Skeletal muscle satellite cell (primary cell): ENCODE measurements at regions not wholly inside any gene's neighbourhood (a gene's known extent, or its start where the extent isn't known, plus 50 kb on each side); places are given as distances from the start of the nearest gene placed in this dataset.

ENCODE experiments used
- H3K27me3 ChIP-seq: 2 replicates; pipeline ENCODE4 v1.7.0; 2013; ENCODE audit warnings: low read length; ENCODE audit not compliant: control insufficient read depth, insufficient read depth
- H3K36me3 ChIP-seq: 2 replicates; pipeline ENCODE4 v1.7.0; 2013; ENCODE audit warnings: mild to moderate bottlenecking, control low read depth, low read length; ENCODE audit not compliant: insufficient read depth
- H3K4me1 ChIP-seq: 2 replicates; pipeline ENCODE4 v1.7.0; 2013; ENCODE audit warnings: low read length; ENCODE audit not compliant: control insufficient read depth, insufficient read depth
- H3K4me2 ChIP-seq: 2 replicates; pipeline ENCODE4 v1.7.0; 2013; ENCODE audit warnings: mild to moderate bottlenecking, low read length
- H3K4me3 ChIP-seq: 2 replicates; pipeline ENCODE4 v1.7.0; 2013; ENCODE audit warnings: low read length
- H3K9ac ChIP-seq: 2 replicates; pipeline ENCODE4 v1.7.0; 2013; ENCODE audit warnings: mild to moderate bottlenecking, low read depth, low read length, moderate library complexity
- H3K9me3 ChIP-seq: replicated peaks from 2 replicates; pipeline ENCODE4 v1.7.0; 2013; ENCODE audit warnings: mild to moderate bottlenecking, control low read depth, low read length

- Histone ChIP-seq H3K4me2 (no peak overlapping the region), H3K9ac (no peak overlapping the region), H3K4me3 (no peak overlapping the region), H3K27me3 (peaks cover 4% of the 10 kb centered on the region), H3K4me1 (no peaks in the 10 kb centered on the region), H3K9me3 (no peaks in the 10 kb centered on the region), H3K36me3 (no peaks in the 10 kb centered on the region)
These were observed 52.5 kb upstream of the C9orf72 start for GRCh38 chr9:27625751-27626150.

- Histone ChIP-seq H3K4me3 (no peak overlapping the region), H3K27me3 (peaks cover 4% of the 10 kb centered on the region), H3K9me3 (no peaks in the 10 kb centered on the region), H3K4me2 (no peak overlapping the region), H3K4me1 (no peaks in the 10 kb centered on the region), H3K9ac (no peak overlapping the region), H3K36me3 (no peaks in the 10 kb centered on the region)
These were observed 53.2 kb upstream of the C9orf72 start for GRCh38 chr9:27626244-27627187.

- H3K27me3 ChIP-seq: peaks cover 4% of the 10 kb centered on the region
- H3K36me3 ChIP-seq: no peaks in the 10 kb centered on the region
- H3K4me2 ChIP-seq: no peak overlapping the region
- H3K9ac ChIP-seq: no peak overlapping the region
- no peaks in the 10 kb centered on the region for H3K4me1 ChIP-seq
- H3K4me3 ChIP-seq: no peak overlapping the region
- no peaks in the 10 kb centered on the region for H3K9me3 ChIP-seq
These were observed 53.9 kb upstream of the C9orf72 start for GRCh38 chr9:27627188-27627564.

GRCh38 chr9:27628311-27628710, 55.0 kb upstream of the C9orf72 start:
- no peaks in the 10 kb centered on the region for H3K9me3 ChIP-seq
- no peak overlapping the region for H3K4me3 ChIP-seq
- no peaks in the 10 kb centered on the region for H3K36me3 ChIP-seq
- no peaks in the 10 kb centered on the region for H3K4me1 ChIP-seq
- H3K4me2 ChIP-seq: no peak overlapping the region
- H3K9ac ChIP-seq: no peak overlapping the region
- peaks cover 4% of the 10 kb centered on the region for H3K27me3 ChIP-seq

- H3K4me2 ChIP-seq: no peak overlapping the region
- peaks cover 4% of the 10 kb centered on the region for H3K27me3 ChIP-seq
- H3K9me3 ChIP-seq: no peaks in the 10 kb centered on the region
- H3K4me3 ChIP-seq: no peak overlapping the region
- H3K4me1 ChIP-seq: no peaks in the 10 kb centered on the region
- H3K9ac ChIP-seq: no peak overlapping the region
- H3K36me3 ChIP-seq: no peaks in the 10 kb centered on the region
These were observed 56.1 kb upstream of the C9orf72 start for GRCh38 chr9:27629425-27629824.

GRCh38 chr9:27632254-27632653, 59.0 kb upstream of the C9orf72 start:
- H3K9ac ChIP-seq: no peak overlapping the region
- H3K9me3 ChIP-seq: no peaks in the 10 kb centered on the region
- H3K4me2 ChIP-seq: no peak overlapping the region
- no peaks in the 10 kb centered on the region for H3K4me1 ChIP-seq
- H3K36me3 ChIP-seq: no peaks in the 10 kb centered on the region
- no peak overlapping the region for H3K4me3 ChIP-seq
- H3K27me3 ChIP-seq: peaks cover under 1% of the 10 kb centered on the region

- H3K9me3 ChIP-seq: no peaks in the 10 kb centered on the region
- no peak overlapping the region for H3K4me2 ChIP-seq
- H3K4me3 ChIP-seq: no peak overlapping the region
- no peaks in the 10 kb centered on the region for H3K27me3 ChIP-seq
- no peak overlapping the region for H3K9ac ChIP-seq
- H3K36me3 ChIP-seq: no peaks in the 10 kb centered on the region
- no peaks in the 10 kb centered on the region for H3K4me1 ChIP-seq
These were observed 60.5 kb upstream of the C9orf72 start for GRCh38 chr9:27633764-27634163.

- H3K36me3 ChIP-seq: no peaks in the 10 kb centered on the region
- no peaks in the 10 kb centered on the region for H3K27me3 ChIP-seq
- H3K9me3 ChIP-seq: no peaks in the 10 kb centered on the region
- H3K4me3 ChIP-seq: no peak overlapping the region
- H3K4me1 ChIP-seq: no peaks in the 10 kb centered on the region
- no peak overlapping the region for H3K9ac ChIP-seq
- no peak overlapping the region for H3K4me2 ChIP-seq
These were observed 61.6 kb upstream of the C9orf72 start for GRCh38 chr9:27634879-27635278.

- H3K4me3 ChIP-seq: no peak overlapping the region
- no peaks in the 10 kb centered on the region for H3K4me1 ChIP-seq
- H3K36me3 ChIP-seq: no peaks in the 10 kb centered on the region
- H3K27me3 ChIP-seq: no peaks in the 10 kb centered on the region
- H3K9ac ChIP-seq: no peak overlapping the region
- no peak overlapping the region for H3K4me2 ChIP-seq
- no peaks in the 10 kb centered on the region for H3K9me3 ChIP-seq
These were observed 65.4 kb upstream of the C9orf72 start for GRCh38 chr9:27638716-27639115.

GRCh38 chr9:27645161-27645840, 72.0 kb upstream of the C9orf72 start:
- H3K27me3 ChIP-seq: no peaks in the 10 kb centered on the region

GRCh38 chr9:27653246-27653645, 80.0 kb upstream of the C9orf72 start:
- Histone ChIP-seq H3K9me3 (no peaks in the 10 kb centered on the region), H3K27me3 (no peaks in the 10 kb centered on the region), H3K4me1 (no peaks in the 10 kb centered on the region), H3K9ac (no peak overlapping the region), H3K4me2 (no peak overlapping the region), H3K36me3 (no peaks in the 10 kb centered on the region), H3K4me3 (no peak overlapping the region)

More at GRCh38 chr9:27645161-27645840, 72.0 kb upstream of the C9orf72 start:
- Histone ChIP-seq H3K4me1 (no peaks in the 10 kb centered on the region), H3K4me2 (no peak overlapping the region), H3K36me3 (no peaks in the 10 kb centered on the region), H3K4me3 (no peak overlapping the region), H3K9ac (no peak overlapping the region), H3K9me3 (no peaks in the 10 kb centered on the region)
